Breast epithelium (tissue), 3 donors: ENCODE measurements at regions not wholly inside any gene's neighbourhood (a gene's known extent, or its start where the extent isn't known, plus 50 kb on each side); places are given as distances from the start of the nearest gene placed in this dataset.

ENCODE experiments used
- POLR2A ChIP-seq: fragments of 450-650 bp; IDR thresholded peaks from one replicate; pipeline ENCODE4 v1.6.1; 2016; ENCODE audit warnings: antibody characterized with exemption, mild to moderate bottlenecking, moderate library complexity
- POLR2AphosphoS5 ChIP-seq, 3 donors: sonication (generic); formaldehyde crosslinking; IDR thresholded peaks; one replicate each; pipeline ENCODE4 v1.6.1; 2017; ENCODE audit warnings: antibody characterized with exemption in 3 of 3
- TF ChIP-seq, protein P1 (sequence below), 3 donors: fragments of 450-650 bp; IDR thresholded peaks; one replicate each; pipeline ENCODE4 v1.5.1; 2016 to 2017; ENCODE audit warnings: antibody characterized with exemption in 3 of 3, mild to moderate bottlenecking in 3 of 3, moderate library complexity in 3 of 3

- TF ChIP-seq POLR2AphosphoS5 (IDR thresholded peaks at IDR 0.05) (no peak), POLR2A (no peak)
- TF ChIP-seq, protein P1, sequence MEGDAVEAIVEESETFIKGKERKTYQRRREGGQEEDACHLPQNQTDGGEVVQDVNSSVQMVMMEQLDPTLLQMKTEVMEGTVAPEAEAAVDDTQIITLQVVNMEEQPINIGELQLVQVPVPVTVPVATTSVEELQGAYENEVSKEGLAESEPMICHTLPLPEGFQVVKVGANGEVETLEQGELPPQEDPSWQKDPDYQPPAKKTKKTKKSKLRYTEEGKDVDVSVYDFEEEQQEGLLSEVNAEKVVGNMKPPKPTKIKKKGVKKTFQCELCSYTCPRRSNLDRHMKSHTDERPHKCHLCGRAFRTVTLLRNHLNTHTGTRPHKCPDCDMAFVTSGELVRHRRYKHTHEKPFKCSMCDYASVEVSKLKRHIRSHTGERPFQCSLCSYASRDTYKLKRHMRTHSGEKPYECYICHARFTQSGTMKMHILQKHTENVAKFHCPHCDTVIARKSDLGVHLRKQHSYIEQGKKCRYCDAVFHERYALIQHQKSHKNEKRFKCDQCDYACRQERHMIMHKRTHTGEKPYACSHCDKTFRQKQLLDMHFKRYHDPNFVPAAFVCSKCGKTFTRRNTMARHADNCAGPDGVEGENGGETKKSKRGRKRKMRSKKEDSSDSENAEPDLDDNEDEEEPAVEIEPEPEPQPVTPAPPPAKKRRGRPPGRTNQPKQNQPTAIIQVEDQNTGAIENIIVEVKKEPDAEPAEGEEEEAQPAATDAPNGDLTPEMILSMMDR (IDR thresholded peaks at IDR 0.05), result no peak
Measured at GRCh38 chr18:76752400-76752799, 70.0 kb upstream of the ZNF236 start.
